ENCODE measurements at regions not wholly inside any gene's neighbourhood (a gene's known extent, or its start where the extent isn't known, plus 50 kb on each side); places are given as distances from the start of the nearest gene placed in this dataset.

- no peaks in the 10 kb centered on the region for H3K9me3 ChIP-seq
- H3K27me3 ChIP-seq = no peaks in the 10 kb centered on the region
- ATAC-seq = no peak
- intact Hi-C loops (cut with DNase I; ENCODE audit: low total_unique reads) = no loop called here
- H3K4me1 ChIP-seq = no peaks in the 10 kb centered on the region
- no peak for DNase-seq
- H3K27ac ChIP-seq = no peak overlapping the region
- in situ Hi-C loops (cut with MboI; ENCODE audit: low sequenced_read_pairs in 4 of 4) = no loop called here
- H3K36me3 ChIP-seq = no peaks in the 10 kb centered on the region
- TF ChIP-seq CTCF (IDR thresholded peaks at IDR 0.05 in 4 of 5, conservative IDR thresholded peaks at IDR 0.05 in 1 of 5) = no peak
- TF ChIP-seq POLR2A (IDR thresholded peaks at IDR 0.05) = no peak
- H3K4me3 ChIP-seq = no peak overlapping the region
Observed at GRCh38 chr13:77975358-77976042, 56.9 kb upstream of the EDNRB start.

- peaks cover 0 to 4% of the 10 kb centered on the region in 2 donors for H3K4me1 ChIP-seq
- H3K27me3 ChIP-seq = no peaks in the 10 kb centered on the region
- H3K4me3 ChIP-seq = no peak overlapping the region
- in situ Hi-C loops (cut with MboI; ENCODE audit: low sequenced_read_pairs in 4 of 4) (no loop called here), intact Hi-C loops (cut with DNase I; ENCODE audit: low total_unique reads) (no loop called here)
- no peak overlapping the region for H3K27ac ChIP-seq
- ATAC-seq (no peak), DNase-seq (no peak)
- no peak for TF ChIP-seq CTCF (IDR thresholded peaks at IDR 0.05 in 4 of 5, conservative IDR thresholded peaks at IDR 0.05 in 1 of 5)
- TF ChIP-seq POLR2A (IDR thresholded peaks at IDR 0.05) = no peak
- no peaks in the 10 kb centered on the region for H3K36me3 ChIP-seq
- no peaks in the 10 kb centered on the region for H3K9me3 ChIP-seq
Observed at GRCh38 chr13:77969299-77969698, 50.7 kb upstream of the EDNRB start.
